HEK293 (cell line): ENCODE measurements at regions not wholly inside any gene's neighbourhood (a gene's known extent, or its start where the extent isn't known, plus 50 kb on each side); places are given as distances from the start of the nearest gene placed in this dataset.

Experiments used
- CTCF ChIA-PET: fragments of 350-600 bp; formaldehyde crosslinking; extraction: SDS; loops from one replicate; lab custom pipeline; 2021; ENCODE audit warnings: antibody characterized with exemption; lab: Yijun Ruan, JAX
- POLR2A ChIA-PET: fragments of 300-600 bp; formaldehyde crosslinking; extraction: SDS; loops from one replicate; lab custom pipeline; 2020; ENCODE audit warnings: antibody characterized with exemption, inconsistent platforms; lab: Yijun Ruan, JAX
- H3K27ac ChIP-seq: fragments of 200-500 bp; sonication (Bioruptor generic); 2 replicates; pipeline ENCODE4 v1.5.1; 2014; ENCODE audit warnings: low read depth, low read length, control low read depth, inconsistent platforms; ENCODE audit errors: extremely low read depth
- H3K36me3 ChIP-seq, 2 experiments: fragments of 200-500 bp in 1 of 2; sonication (Bioruptor generic) in 1 of 2; 1 replicate in 1 of 2; 2 replicates in 1 of 2; pipeline ENCODE4 v1.5.1; 2014 to 2017; ENCODE audit warnings: inconsistent platforms in 2 of 2, low read length in 2 of 2; ENCODE audit not compliant: control insufficient read depth in 2 of 2, insufficient read depth in 1 of 2
- H3K4me1 ChIP-seq: fragments of 200-500 bp; sonication (Bioruptor generic); 2 replicates; pipeline ENCODE4 v1.5.1; 2014; ENCODE audit warnings: mild to moderate bottlenecking, low read length, inconsistent platforms; ENCODE audit not compliant: control insufficient read depth, insufficient read depth
- H3K4me3 ChIP-seq: 2 replicates; pipeline ENCODE4 v1.5.1; 2011; ENCODE audit warnings: low read depth, mild to moderate bottlenecking, control low read depth, low read length, moderate library complexity
- H3K9me3 ChIP-seq: fragments of 200-500 bp; sonication (Bioruptor generic); 2 replicates; pipeline ENCODE4 v1.5.1; 2014; ENCODE audit warnings: low read depth, low read length, inconsistent platforms; ENCODE audit not compliant: control insufficient read depth, insufficient read depth
- AEBP2 ChIP-seq: fragments of 450-650 bp; formaldehyde crosslinking; IDR thresholded peaks from 2 replicates; pipeline ENCODE4 v1.5.1; 2016; ENCODE audit warnings: missing biosample characterization, missing genetic modification characterization, borderline replicate concordance
- GLI4 ChIP-seq: fragments of 450-650 bp; formaldehyde crosslinking; IDR thresholded peaks from 2 replicates; pipeline ENCODE4 v1.5.1; 2016; ENCODE audit warnings: missing biosample characterization, missing genetic modification characterization
- HIC1 ChIP-seq: fragments of 450-650 bp; formaldehyde crosslinking; IDR thresholded peaks from 2 replicates; pipeline ENCODE4 v1.5.1; 2016; ENCODE audit warnings: missing biosample characterization, missing genetic modification characterization
- KLF8 ChIP-seq: fragments of 450-650 bp; formaldehyde crosslinking; IDR thresholded peaks from 2 replicates; pipeline ENCODE4 v1.5.1; 2016; ENCODE audit warnings: missing biosample characterization, missing genetic modification characterization
- ZBTB17 ChIP-seq: fragments of 450-650 bp; formaldehyde crosslinking; IDR thresholded peaks from 2 replicates; pipeline ENCODE4 v1.5.1; 2016; ENCODE audit warnings: missing biosample characterization, missing genetic modification characterization
- ZFP41 ChIP-seq: fragments of 450-650 bp; formaldehyde crosslinking; IDR thresholded peaks from 2 replicates; pipeline ENCODE4 v1.5.1; 2016; ENCODE audit warnings: missing biosample characterization, missing genetic modification characterization, borderline replicate concordance
- ZNF169 ChIP-seq: fragments of 450-650 bp; formaldehyde crosslinking; IDR thresholded peaks from 2 replicates; pipeline ENCODE4 v1.5.1; 2016; ENCODE audit warnings: missing biosample characterization, missing genetic modification characterization
- ZNF223 ChIP-seq: fragments of 450-650 bp; formaldehyde crosslinking; IDR thresholded peaks from 2 replicates; pipeline ENCODE4 v1.5.1; 2016; ENCODE audit warnings: missing biosample characterization, missing genetic modification characterization
- ZNF302 ChIP-seq: fragments of 450-650 bp; formaldehyde crosslinking; IDR thresholded peaks from 2 replicates; pipeline ENCODE4 v1.5.1; 2016; ENCODE audit warnings: missing biosample characterization, missing genetic modification characterization, low read depth
- ZNF391 ChIP-seq: fragments of 450-650 bp; formaldehyde crosslinking; IDR thresholded peaks from 2 replicates; pipeline ENCODE4 v1.5.1; 2016; ENCODE audit warnings: low read depth, missing biosample characterization, missing genetic modification characterization, borderline replicate concordance
- ZNF398 ChIP-seq: fragments of 450-650 bp; formaldehyde crosslinking; IDR thresholded peaks from 2 replicates; pipeline ENCODE4 v1.5.1; 2017; ENCODE audit warnings: missing biosample characterization, missing genetic modification characterization
- ZNF449 ChIP-seq: fragments of 450-650 bp; formaldehyde crosslinking; IDR thresholded peaks from 2 replicates; pipeline ENCODE4 v1.5.1; 2017; ENCODE audit warnings: missing biosample characterization, mild to moderate bottlenecking, missing genetic modification characterization, moderate library complexity
- ZNF837 ChIP-seq: fragments of 450-650 bp; formaldehyde crosslinking; IDR thresholded peaks from 2 replicates; pipeline ENCODE4 v1.5.1; 2016; ENCODE audit warnings: missing biosample characterization, missing genetic modification characterization

GRCh38 chrX:125198546-125198945, 121.1 kb upstream of the TEX13C start (continued):
- TF ChIP-seq GLI4 (tag by site-specific recombination), result no peak
- TF ChIP-seq ZFP41 (tag by site-specific recombination), result no peak
- TF ChIP-seq ZNF302, result no peak
- no peak for TF ChIP-seq ZBTB17 (tag by site-specific recombination)
- TF ChIP-seq, all 188 proteins: peak for 0

GRCh38 chrX:125202591-125203248, 117.0 kb upstream of the TEX13C start:
- Histone ChIP-seq H3K4me3 (no peak overlapping the region), H3K27ac (no peak overlapping the region), H3K9me3 (no peaks in the 10 kb centered on the region), H3K4me1 (no peaks in the 10 kb centered on the region), H3K36me3 (no peaks in the 10 kb centered on the region)
- TF ChIP-seq ZNF223 (tag by site-specific recombination) (no peak), ZNF169 (tag by site-specific recombination) (no peak), KLF8 (no peak)
- CTCF ChIA-PET, result no interaction called here
- POLR2A ChIA-PET, result no interaction called here

- ChIA-PET POLR2A (interaction anchor here (0.6 kb wide), 1 partner anchor 920 kb away, joined by 7 read pairs; no protein-coding TSS in a partner anchor), CTCF (no interaction called here)
- no peaks in the 10 kb centered on the region for H3K4me1 ChIP-seq
- peak overlapping the region; percentile 26 for H3K4me3 ChIP-seq
- H3K9me3 ChIP-seq, result no peaks in the 10 kb centered on the region
- TF ChIP-seq ZNF391 (tag by site-specific recombination), result no peak
- no peaks in the 10 kb centered on the region for H3K36me3 ChIP-seq
- H3K27ac ChIP-seq, result no peak overlapping the region
These were observed 116.3 kb upstream of the TEX13C start for GRCh38 chrX:125203365-125203736.

GRCh38 chrX:125203737-125204578, 115.7 kb upstream of the TEX13C start:
- no peaks in the 10 kb centered on the region for H3K9me3 ChIP-seq
- peak overlapping the region; percentile 26 for H3K4me3 ChIP-seq
- no peak overlapping the region for H3K27ac ChIP-seq
- H3K4me1 ChIP-seq, result no peaks in the 10 kb centered on the region
- TF ChIP-seq AEBP2 (tag by site-specific recombination), result no peak
- TF ChIP-seq ZNF398 (tag by site-specific recombination), result 0 out of 2 replicates have a peak, but pooled peaks have one; percentile 39
- TF ChIP-seq ZNF449 (tag by site-specific recombination), result peak; percentile 64; the same call in 1 of the 2 replicates
- no peak for TF ChIP-seq HIC1 (tag by site-specific recombination)
- no peak for TF ChIP-seq ZNF837 (tag by site-specific recombination)
- ChIA-PET POLR2A (interaction anchor here (0.6 kb wide), 1 partner anchor 921 kb away, joined by 7 read pairs; no protein-coding TSS in a partner anchor), CTCF (no interaction called here)
- no peaks in the 10 kb centered on the region for H3K36me3 ChIP-seq
